ENCODE measurements at regions not wholly inside any gene's neighbourhood (a gene's known extent, or its start where the extent isn't known, plus 50 kb on each side); places are given as distances from the start of the nearest gene placed in this dataset.

DNA sequence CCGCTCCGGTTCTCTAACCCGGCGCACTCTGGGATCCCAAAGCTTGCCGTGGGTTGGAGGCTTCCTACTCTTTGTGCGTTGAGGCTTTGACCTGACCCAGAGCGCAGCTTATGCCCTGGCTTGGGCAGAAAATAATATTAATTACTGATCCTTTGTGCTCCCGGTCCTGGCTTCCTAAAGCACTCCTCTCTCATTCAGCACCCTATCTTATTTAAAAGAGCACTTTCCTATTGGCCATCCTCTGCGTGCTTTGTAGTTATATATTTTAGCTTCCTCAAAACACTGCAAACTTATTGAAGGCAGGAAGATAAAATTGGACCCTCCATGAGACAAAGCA, 466.0 kb downstream of the XPNPEP1 start:
- ChIA-PET POLR2A (no interaction called here), CTCF (no interaction called here)
- no peak for TF ChIP-seq CTCF (IDR thresholded peaks at IDR 0.05; ENCODE audit: control extremely low read depth, extremely low read depth, low read depth, missing control alignments)
- DNase-seq (ENCODE audit: extremely low spot score): no peak

DNA sequence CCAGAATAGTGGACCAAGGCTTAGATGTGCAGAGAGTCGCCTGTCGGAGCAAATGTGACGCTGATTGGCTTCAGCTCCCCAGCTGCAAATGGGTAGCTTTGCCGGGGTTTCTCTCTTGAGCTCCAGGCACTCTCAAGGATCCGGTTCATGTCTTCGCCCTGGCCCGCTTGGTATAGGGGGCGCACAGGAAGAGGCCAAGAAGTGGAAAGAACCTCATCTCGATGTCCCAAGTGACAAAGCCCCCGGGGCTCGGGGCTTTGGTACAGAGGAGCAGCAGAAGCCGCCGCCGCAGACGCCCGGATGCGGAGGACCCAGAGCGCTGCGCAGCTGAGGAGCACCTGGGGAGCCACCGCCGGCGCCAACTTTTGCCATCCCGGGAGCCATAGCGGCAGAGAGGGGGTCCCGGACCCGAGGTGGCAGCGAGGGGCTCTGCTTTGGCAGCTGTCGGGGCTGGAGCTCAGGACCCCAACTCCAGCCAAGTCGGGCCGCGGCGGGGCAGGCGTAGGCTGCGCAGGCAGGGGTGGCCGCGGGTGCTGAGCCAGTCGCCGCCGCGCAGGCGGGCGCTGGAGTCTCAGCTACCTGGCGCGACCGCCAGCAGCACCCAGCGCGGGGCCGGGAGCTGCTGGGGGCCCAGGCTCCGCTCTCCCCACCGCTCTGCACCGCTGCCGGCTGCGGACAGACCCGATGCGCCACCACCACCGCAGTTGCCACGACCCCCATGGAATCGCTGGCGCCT, 466.6 kb downstream of the XPNPEP1 start:
- no peak for TF ChIP-seq CTCF (IDR thresholded peaks at IDR 0.05; ENCODE audit: control extremely low read depth, extremely low read depth, low read depth, missing control alignments)
- DNase-seq (ENCODE audit: extremely low spot score): no peak
- POLR2A ChIA-PET: no interaction called here
- CTCF ChIA-PET: no interaction called here

- ChIA-PET CTCF (interaction anchor here (1.1 to 2.1 kb wide), 2 partner anchors 16 to 18 kb away, joined by 3 to 8 read pairs; no protein-coding TSS in a partner anchor), POLR2A (no interaction called here)
- no peak for TF ChIP-seq CTCF (IDR thresholded peaks at IDR 0.05; ENCODE audit: control extremely low read depth, extremely low read depth, low read depth, missing control alignments)
- DNase-seq (ENCODE audit: extremely low spot score): no peak
Measured at GRCh38 chr10:109454691-109455090, 468.6 kb downstream of the XPNPEP1 start.

- CTCF ChIA-PET: interaction anchor here (0.7 to 1.1 kb wide), 4 partner anchors 10 to 28 kb away, joined by 3 to 4 read pairs (median 3); no protein-coding TSS in a partner anchor
- DNase-seq (ENCODE audit: extremely low spot score): no peak
- POLR2A ChIA-PET: no interaction called here
- no peak for TF ChIP-seq CTCF (IDR thresholded peaks at IDR 0.05; ENCODE audit: control extremely low read depth, extremely low read depth, low read depth, missing control alignments)
Measured at GRCh38 chr10:109451879-109452278, 471.4 kb downstream of the XPNPEP1 start.

GRCh38 chr10:109450702-109451101, 472.6 kb downstream of the XPNPEP1 start:
- CTCF ChIA-PET: interaction anchor here (1.1 kb wide), 1 partner anchor 9 kb away, joined by 3 read pairs; no protein-coding TSS in a partner anchor
- DNase-seq (ENCODE audit: extremely low spot score): no peak
- POLR2A ChIA-PET: no interaction called here
- no peak for TF ChIP-seq CTCF (IDR thresholded peaks at IDR 0.05; ENCODE audit: control extremely low read depth, extremely low read depth, low read depth, missing control alignments)

DNA sequence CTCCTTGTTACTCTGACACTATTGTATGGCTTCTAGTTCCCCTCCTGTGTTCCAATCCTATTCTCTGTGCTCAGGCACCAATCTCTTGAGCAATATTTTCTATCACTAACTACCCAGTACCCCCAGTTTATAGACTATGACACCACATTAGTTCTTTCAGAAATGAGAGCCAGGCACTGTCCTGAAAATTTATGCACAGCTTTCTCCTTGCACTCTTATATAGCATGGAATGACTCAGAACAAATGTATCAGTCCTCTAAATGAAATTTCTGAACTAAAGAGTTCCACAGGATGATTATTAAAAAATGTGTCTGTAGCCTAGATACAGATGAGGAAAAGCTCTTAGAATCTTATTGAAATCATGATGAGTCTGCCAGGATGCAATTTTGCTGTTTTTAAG, 489.9 kb downstream of the XPNPEP1 start:
- ChIA-PET POLR2A (no interaction called here), CTCF (no interaction called here)
- TF ChIP-seq CTCF (IDR thresholded peaks at IDR 0.05; ENCODE audit: control extremely low read depth, extremely low read depth, low read depth, missing control alignments): no peak
- DNase-seq (ENCODE audit: extremely low spot score): no peak

Measured in GM10248 (cell line).